H1 (cell line): ENCODE measurements at regions not wholly inside any gene's neighbourhood (a gene's known extent, or its start where the extent isn't known, plus 50 kb on each side); places are given as distances from the start of the nearest gene placed in this dataset.

Experiments used
- CTCF ChIA-PET: fragments of 300-600 bp; sonication (Branson Sonifier 250); formaldehyde crosslinking; loops from one replicate; lab custom pipeline; 2021; ENCODE audit not compliant: partially characterized antibody; lab: Charles Lee
- POLR2A ChIA-PET: fragments of 300-600 bp; sonication (Branson Sonifier 250); formaldehyde crosslinking; loops from one replicate; lab custom pipeline; 2021; ENCODE audit warnings: inconsistent platforms; ENCODE audit not compliant: partially characterized antibody; lab: Charles Lee
- DNase-seq, 2 experiments: peaks; one replicate each; pipeline versions ENCODE4 v3.0.0 to v3.0.0-alpha.2; 2010 to 2022; ENCODE audit warnings: low spot score in 2 of 2, low read depth in 1 of 2, mixed read lengths in 1 of 2
- FAIRE-seq: peaks from 2 replicates; lab custom pipeline; 2011; peaks lifted over from hg19 to GRCh38; lab: Jason Lieb, UNC
- H2AFZ ChIP-seq: 2 replicates; pipeline ENCODE4 v1.8.1; 2012; ENCODE audit warnings: low read length, inconsistent platforms
- H2AK5ac ChIP-seq: 2 replicates; pipeline ENCODE4 v1.6.1; 2013; ENCODE audit warnings: low read depth, low read length
- H2BK120ac ChIP-seq: replicated peaks from 2 replicates; pipeline ENCODE3; 2013; ENCODE audit warnings: low read depth, low read length, inconsistent platforms
- H2BK12ac ChIP-seq: 2 replicates; pipeline ENCODE4 v1.6.1; 2013; ENCODE audit warnings: low read depth, low read length
- H2BK15ac ChIP-seq: 2 replicates; pipeline ENCODE4 v1.6.1; 2013; ENCODE audit warnings: low read length
- H2BK20ac ChIP-seq: 2 replicates; pipeline ENCODE4 v1.6.1; 2013; ENCODE audit warnings: low read length
- H2BK5ac ChIP-seq: 2 replicates; pipeline ENCODE4 v1.6.1; 2013; ENCODE audit warnings: low read depth, low read length
- H3K14ac ChIP-seq: 2 replicates; pipeline ENCODE4 v1.6.1; 2013; ENCODE audit warnings: inconsistent platforms; ENCODE audit not compliant: insufficient read length
- H3K18ac ChIP-seq: 2 replicates; pipeline ENCODE4 v1.6.1; 2013; ENCODE audit warnings: low read length; ENCODE audit errors: extremely low read depth
- H3K23ac ChIP-seq: 2 replicates; pipeline ENCODE4 v1.6.1; 2013; ENCODE audit warnings: inconsistent platforms; ENCODE audit not compliant: insufficient read length
- H3K23me2 ChIP-seq: 2 replicates; pipeline ENCODE4 v1.6.1; 2013; ENCODE audit warnings: low read depth, low read length
- H3K27ac ChIP-seq: 2 replicates; pipeline ENCODE4 v1.6.1; 2011; ENCODE audit warnings: low read depth, low read length, inconsistent platforms
- H3K27me3 ChIP-seq, 4 experiments: replicated peaks in 1 of 4; 1 replicate in 1 of 4; 2 replicates in 3 of 4; pipeline versions ENCODE4 v1.6.1 to v1.8.1; 2011 to 2013; ENCODE audit warnings: low read length in 3 of 4, mild to moderate bottlenecking in 3 of 4, inconsistent platforms in 2 of 4, mixed read lengths in 2 of 4, moderate library complexity in 1 of 4; ENCODE audit not compliant: control insufficient read depth in 3 of 4, insufficient read depth in 3 of 4; ENCODE audit errors: extremely low read depth in 1 of 4
- H3K36me3 ChIP-seq, 4 experiments: 2 replicates each; pipeline versions ENCODE4 v1.6.1 to v1.8.1; 2011 to 2013; ENCODE audit warnings: mild to moderate bottlenecking in 4 of 4, low read length in 3 of 4, moderate library complexity in 2 of 4, control low read depth in 1 of 4, inconsistent platforms in 1 of 4; ENCODE audit not compliant: insufficient read depth in 4 of 4, control insufficient read depth in 2 of 4
- H3K4ac ChIP-seq: replicated peaks from 2 replicates; pipeline ENCODE3; 2013; ENCODE audit warnings: low read length, low read depth, mixed read lengths, inconsistent platforms; ENCODE audit not compliant: insufficient read length
- H3K4me1 ChIP-seq, 4 experiments: replicated peaks in 1 of 4; 1 replicate in 1 of 4; 2 replicates in 3 of 4; pipeline versions ENCODE4 v1.6.1 to v1.8.1; 2011 to 2013; ENCODE audit warnings: low read length in 3 of 4, inconsistent platforms in 2 of 4, mixed read lengths in 1 of 4; ENCODE audit not compliant: insufficient read depth in 4 of 4, control insufficient read depth in 3 of 4
- H3K4me2 ChIP-seq, 2 experiments: 2 replicates each; pipeline versions ENCODE4 v1.6.1 to v1.8.1; 2011 to 2013; ENCODE audit warnings: low read depth in 2 of 2, low read length in 2 of 2, control low read depth in 1 of 2, inconsistent platforms in 1 of 2, mild to moderate bottlenecking in 1 of 2; ENCODE audit not compliant: insufficient read depth in 1 of 2
- H3K4me3 ChIP-seq, 4 experiments: fragments of 200-600, 300-600 bp in 1 of 4; sonication (generic), shearing (Covaris generic), sonication (Bioruptor Twin) in 1 of 4; 2 replicates each; pipeline versions ENCODE4 v1.5.1 to v1.8.1; 2011 to 2016; ENCODE audit warnings: low read length in 4 of 4, low read depth in 3 of 4, control low read depth in 2 of 4, inconsistent platforms in 2 of 4, mild to moderate bottlenecking in 2 of 4, mixed read lengths in 1 of 4, moderate library complexity in 1 of 4; ENCODE audit not compliant: insufficient read depth in 2 of 4; ENCODE audit errors: extremely low read depth in 1 of 4
- H3K56ac ChIP-seq: replicated peaks from 2 replicates; pipeline ENCODE3; 2013; ENCODE audit warnings: low read depth, mild to moderate bottlenecking, mixed read lengths, low read length, inconsistent platforms; ENCODE audit not compliant: insufficient read length
- H3K79me1 ChIP-seq: 2 replicates; pipeline ENCODE4 v1.6.1; 2013; ENCODE audit warnings: low read depth, low read length, control low read depth
- H3K79me2 ChIP-seq, 2 experiments: 2 replicates each; pipeline versions ENCODE4 v1.6.1 to v1.8.1; 2012 to 2013; ENCODE audit warnings: low read length in 2 of 2, mild to moderate bottlenecking in 2 of 2, inconsistent platforms in 1 of 2; ENCODE audit not compliant: insufficient read depth in 2 of 2, control insufficient read depth in 1 of 2
- H3K9ac ChIP-seq, 4 experiments: replicated peaks in 1 of 4; 1 replicate in 1 of 4; 2 replicates in 3 of 4; pipeline versions ENCODE4 v1.6.1 to v1.8.1; 2011 to 2013; ENCODE audit warnings: low read depth in 3 of 4, low read length in 3 of 4, control low read depth in 2 of 4, mild to moderate bottlenecking in 2 of 4, moderate library complexity in 2 of 4, inconsistent platforms in 1 of 4; ENCODE audit errors: extremely low read depth in 1 of 4
- H3K9me3 ChIP-seq, 2 experiments: 2 replicates each; pipeline versions ENCODE4 v1.6.1 to v1.8.1; 2012 to 2013; ENCODE audit warnings: mild to moderate bottlenecking in 2 of 2, moderate library complexity in 2 of 2, control low read depth in 1 of 2, inconsistent platforms in 1 of 2, low read depth in 1 of 2, low read length in 1 of 2, mixed read lengths in 1 of 2; ENCODE audit not compliant: insufficient read depth in 2 of 2
- H4K20me1 ChIP-seq, 2 experiments: replicated peaks in 1 of 2; 2 replicates each; pipeline versions ENCODE3 to v1.8.1; 2011 to 2013; ENCODE audit warnings: inconsistent platforms in 2 of 2, low read length in 2 of 2, mild to moderate bottlenecking in 1 of 2; ENCODE audit not compliant: insufficient read depth in 2 of 2, control insufficient read depth in 1 of 2
- H4K5ac ChIP-seq: 2 replicates; pipeline ENCODE4 v1.6.1; 2013; ENCODE audit warnings: low read length, low read depth, mixed read lengths, inconsistent platforms; ENCODE audit not compliant: insufficient read length
- H4K8ac ChIP-seq: 2 replicates; pipeline ENCODE4 v1.8.0; 2013; ENCODE audit warnings: mild to moderate bottlenecking, moderate library complexity, low read length, inconsistent platforms; ENCODE audit not compliant: insufficient read depth; ENCODE audit errors: extremely low read depth
- H4K91ac ChIP-seq: replicated peaks from 2 replicates; pipeline ENCODE3; 2013; ENCODE audit warnings: low read length, mixed read lengths, inconsistent platforms; ENCODE audit not compliant: insufficient read length
- CREB1 ChIP-seq: IDR thresholded peaks from 2 replicates; pipeline ENCODE4 v1.6.1; 2012; ENCODE audit warnings: inconsistent platforms
- EGR1 ChIP-seq: IDR thresholded peaks from 2 replicates; pipeline ENCODE4 v1.6.1; 2011; ENCODE audit warnings: low read depth, low read length, borderline replicate concordance
- EZH2 ChIP-seq: fragments of 200-600 bp; sonication (generic); IDR thresholded peaks from 2 replicates; pipeline ENCODE4 v1.7.1; 2012; ENCODE audit warnings: low read depth, mild to moderate bottlenecking, moderate library complexity, low read length, inconsistent platforms; ENCODE audit not compliant: severe bottlenecking
- MAFK ChIP-seq: IDR thresholded peaks from 2 replicates; pipeline ENCODE4 v1.6.1; 2012; ENCODE audit warnings: low read depth, mild to moderate bottlenecking, improper control_type of control experiment, low read length
- SP1 ChIP-seq: IDR thresholded peaks from 2 replicates; pipeline ENCODE4 v1.6.1; 2011; ENCODE audit warnings: low read depth, low read length
- WGBS, 2 experiments: shearing (Covaris generic) in 1 of 2; methylation state at CpG; one replicate each; pipeline versions ENCODE4 v1.1.6 to v1.1.7; 2013 to 2015; ENCODE audit warnings: low lambda C conversion rate in 2 of 2, mixed read lengths in 2 of 2, inconsistent platforms in 1 of 2, low coverage in 1 of 2, missing lambda C conversion rate in 1 of 2; ENCODE audit not compliant: insufficient replicate concordance in 2 of 2, insufficient coverage in 1 of 2, insufficient read length in 1 of 2; ENCODE audit errors: extremely low coverage in 1 of 2, missing lambda C conversion rate in 1 of 2; 5-methylcytosine and 5-hydroxymethylcytosine counted together

GRCh38 chr13:40471076-40471475 is 195.4 kb downstream of the FOXO1 start:
- Histone ChIP-seq H3K14ac (no peak overlapping the region), H2BK20ac (no peak overlapping the region), H3K4me2 (no peak overlapping the region), H2BK12ac (no peak overlapping the region), H2AK5ac (no peak overlapping the region), H3K27me3 (no peaks in the 10 kb centered on the region), H4K5ac (no peak overlapping the region), H3K56ac (no peak overlapping the region), H3K27ac (no peak overlapping the region), H3K4me1 (no peaks in the 10 kb centered on the region), H3K9ac (no peak overlapping the region), H3K4me3 (no peak overlapping the region), H4K20me1 (no peaks in the 10 kb centered on the region), H2BK5ac (no peak overlapping the region), H3K79me2 (no peaks in the 10 kb centered on the region), H3K4ac (no peak overlapping the region), H4K8ac (no peak overlapping the region), H3K79me1 (no peaks in the 10 kb centered on the region), H4K91ac (no peak overlapping the region), H3K9me3 (no peaks in the 10 kb centered on the region), H3K23ac (no peak overlapping the region), H3K36me3 (no peaks in the 10 kb centered on the region), H2BK15ac (no peak overlapping the region), H3K18ac (no peak overlapping the region), H3K23me2 (peaks cover 5% of the 10 kb centered on the region), H2BK120ac (no peak overlapping the region), H2AFZ (no peak overlapping the region)
- FAIRE-seq (no peak), DNase-seq (no peak)
- ChIA-PET CTCF (interaction anchor here (1.0 to 1.6 kb wide), 4 partner anchors 13 to 528 kb away, joined by 3 read pairs; no protein-coding TSS in a partner anchor), POLR2A (no interaction called here)
- 81% methylated on average over 5 of the region's 5 CpGs; no CpG with 5 or more reads in 1 of the 2 experiments for WGBS, 2 experiments
- TF ChIP-seq SP1 (no peak), MAFK (no peak), EGR1 (no peak), EZH2 (no peak), CREB1 (no peak)
